HFFc6 (cell line): ENCODE measurements at regions not wholly inside any gene's neighbourhood (a gene's known extent, or its start where the extent isn't known, plus 50 kb on each side); places are given as distances from the start of the nearest gene placed in this dataset.

Experiments used
- DNase-seq: peaks from one replicate; pipeline ENCODE4 v3.0.0-alpha.2; 2018
- H3K27ac Mint-ChIP-seq: 2 replicates; pipeline ENCODE4 v1.8.0; 2020; ENCODE audit warnings: mild to moderate bottlenecking, mixed read lengths
- H3K27me3 Mint-ChIP-seq: 2 replicates; pipeline ENCODE4 v1.8.0; 2021; ENCODE audit warnings: mild to moderate bottlenecking, moderate library complexity, mixed read lengths; ENCODE audit not compliant: insufficient read depth
- H3K36me3 Mint-ChIP-seq: 2 replicates; pipeline ENCODE4 v1.8.0; 2021; ENCODE audit warnings: low read depth, mixed read lengths
- H3K4me1 Mint-ChIP-seq: 2 replicates; pipeline ENCODE4 v1.8.0; 2020; ENCODE audit warnings: low read depth, mixed read lengths
- H3K4me3 Mint-ChIP-seq: 2 replicates; pipeline ENCODE4 v1.8.0; 2020; ENCODE audit warnings: mild to moderate bottlenecking, moderate library complexity, mixed read lengths
- H3K9me3 Mint-ChIP-seq: 2 replicates; pipeline ENCODE4 v1.8.0; 2020; ENCODE audit warnings: mild to moderate bottlenecking, mixed read lengths
- CTCF ChIP-seq: fragments of 200-600 bp; sonication (generic); IDR thresholded peaks from 2 replicates; pipeline ENCODE4 v1.5.0; 2021; ENCODE audit warnings: antibody characterized with exemption, mild to moderate bottlenecking

DNA sequence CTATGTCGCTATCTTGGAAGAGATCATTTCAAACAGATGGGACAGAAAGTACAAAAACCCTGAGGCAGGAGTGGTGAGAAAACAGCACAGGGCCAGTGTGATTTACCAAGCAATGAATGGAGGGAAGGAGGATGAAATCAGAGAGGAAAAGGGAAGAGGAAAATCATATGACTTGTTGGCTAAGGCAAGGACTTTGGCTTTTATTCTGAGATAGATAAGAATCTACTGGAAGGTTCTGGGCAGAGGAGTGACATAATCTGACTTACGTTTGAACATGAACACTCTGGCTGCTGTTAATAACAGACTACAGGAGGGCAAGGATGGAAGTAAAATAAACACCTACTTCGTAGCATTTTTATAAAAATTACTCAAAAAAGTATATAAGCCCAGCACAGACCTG lies 207.8 kb upstream of the SLC7A11 start:
- Mint-ChIP-seq H3K4me1 (peaks cover 13% of the 10 kb centered on the region), H3K27ac (no peak overlapping the region), H3K9me3 (no peaks in the 10 kb centered on the region), H3K27me3 (peaks cover 2% of the 10 kb centered on the region), H3K36me3 (no peaks in the 10 kb centered on the region), H3K4me3 (no peak overlapping the region)
- no peak for DNase-seq
- TF ChIP-seq CTCF = no peak

GRCh38 chr4:138448169-138448568 lies 206.0 kb upstream of the SLC7A11 start:
- no peak for TF ChIP-seq CTCF
- Mint-ChIP-seq H3K36me3 (no peaks in the 10 kb centered on the region), H3K9me3 (no peaks in the 10 kb centered on the region), H3K4me3 (no peak overlapping the region), H3K27me3 (peaks cover 2% of the 10 kb centered on the region), H3K27ac (no peak overlapping the region), H3K4me1 (peaks cover 17% of the 10 kb centered on the region)
- DNase-seq = no peak

- peaks cover 17% of the 10 kb centered on the region for H3K4me1 Mint-ChIP-seq
- H3K27me3 Mint-ChIP-seq = no peaks in the 10 kb centered on the region
- H3K4me3 Mint-ChIP-seq = no peak overlapping the region
- no peaks in the 10 kb centered on the region for H3K36me3 Mint-ChIP-seq
- TF ChIP-seq CTCF = no peak
- H3K27ac Mint-ChIP-seq = no peak overlapping the region
- no peak for DNase-seq
- no peaks in the 10 kb centered on the region for H3K9me3 Mint-ChIP-seq
Measured at GRCh38 chr4:138446456-138446855, 204.3 kb upstream of the SLC7A11 start.

DNA sequence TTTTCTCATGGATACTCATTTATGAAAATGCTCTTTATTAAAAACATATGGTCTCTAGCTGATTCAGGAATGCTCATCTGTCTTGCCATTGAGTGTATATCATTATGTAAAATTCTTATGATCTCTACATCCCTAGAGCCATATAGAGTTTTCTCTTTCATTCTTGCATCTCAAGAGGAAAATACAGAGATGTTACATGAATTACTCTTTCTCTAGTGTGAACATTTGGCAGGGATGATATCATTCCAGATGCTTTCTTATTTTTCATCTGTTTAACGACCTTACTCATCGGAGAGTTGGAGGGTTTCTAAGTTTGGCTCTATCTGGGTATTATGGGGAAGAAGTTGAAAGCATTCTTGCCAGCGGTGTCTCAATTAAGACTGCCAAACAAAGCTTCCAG lies 202.9 kb upstream of the SLC7A11 start:
- H3K4me1 Mint-ChIP-seq = peaks cover 17% of the 10 kb centered on the region

GRCh38 chr4:138444260-138444659 lies 202.1 kb upstream of the SLC7A11 start:
- H3K4me1 Mint-ChIP-seq = peaks cover 12% of the 10 kb centered on the region
- DNase-seq = no peak
- peaks cover 2% of the 10 kb centered on the region; the same call in 1 of the 2 replicates for H3K27me3 Mint-ChIP-seq
- no peaks in the 10 kb centered on the region for H3K36me3 Mint-ChIP-seq
- no peak for TF ChIP-seq CTCF
- no peak overlapping the region for H3K27ac Mint-ChIP-seq
- no peaks in the 10 kb centered on the region for H3K9me3 Mint-ChIP-seq
- H3K4me3 Mint-ChIP-seq = no peak overlapping the region

More for the DNA sequence above, 202.9 kb upstream of the SLC7A11 start:
- Mint-ChIP-seq H3K36me3 (no peaks in the 10 kb centered on the region), H3K27me3 (no peaks in the 10 kb centered on the region), H3K4me3 (peak overlapping the region; percentile 47), H3K9me3 (no peaks in the 10 kb centered on the region), H3K27ac (no peak overlapping the region)
- no peak for TF ChIP-seq CTCF
- peak; percentile 33 for DNase-seq

DNA sequence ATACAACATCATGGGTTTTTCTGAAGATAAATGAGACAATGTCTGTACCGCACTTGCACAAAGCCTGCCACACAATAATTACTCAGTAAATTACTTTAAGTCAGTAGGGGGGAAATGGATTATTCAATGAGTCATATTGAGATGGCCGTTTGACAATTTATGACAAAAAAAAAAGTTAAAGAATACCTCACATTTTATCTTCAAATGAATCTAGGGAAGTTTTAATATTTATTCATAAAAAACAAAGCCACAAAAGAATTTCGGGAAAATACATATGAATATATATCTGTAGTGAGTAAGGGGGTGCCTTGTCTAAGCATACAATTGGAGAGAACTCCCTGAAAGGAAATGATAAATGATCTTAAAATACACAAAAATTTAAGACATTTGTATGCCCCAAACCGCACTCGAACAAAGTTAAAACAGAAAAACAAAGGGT lies 197.0 kb upstream of the SLC7A11 start:
- TF ChIP-seq CTCF = no peak
- no peak overlapping the region for H3K4me3 Mint-ChIP-seq
- DNase-seq = no peak
- peaks cover 9% of the 10 kb centered on the region; the same call in 1 of the 2 replicates for H3K9me3 Mint-ChIP-seq
- peaks cover 2% of the 10 kb centered on the region; the same call in 1 of the 2 replicates for H3K27me3 Mint-ChIP-seq
- H3K27ac Mint-ChIP-seq = no peak overlapping the region
- H3K4me1 Mint-ChIP-seq = peaks cover 9% of the 10 kb centered on the region
- H3K36me3 Mint-ChIP-seq = peaks cover 5% of the 10 kb centered on the region; the same call in 1 of the 2 replicates
